ENCODE measurements at regions not wholly inside any gene's neighbourhood (a gene's known extent, or its start where the extent isn't known, plus 50 kb on each side); places are given as distances from the start of the nearest gene placed in this dataset.

GRCh38 chr2:241933179-241933911 is 63.8 kb downstream of the RTP5 start:
- TF ChIP-seq CHD2 (IDR thresholded peaks at IDR 0.05; ENCODE audit: low read length, partially characterized antibody), result no peak
- TF ChIP-seq GATA3 (IDR thresholded peaks at IDR 0.05; ENCODE audit: borderline replicate concordance), result no peak
- TF ChIP-seq MAFK (IDR thresholded peaks at IDR 0.05; ENCODE audit: partially characterized antibody), result peak; percentile 77
- CTCF ChIA-PET, result interaction anchor here (3.2 kb wide), 1 partner anchor 18 kb away, joined by 12 read pairs; no protein-coding TSS in a partner anchor
- POLR2A ChIA-PET, result no interaction called here
- FAIRE-seq, result no peak
- Histone ChIP-seq H3K4me3 (no peak overlapping the region), H3K4me2 (no peak overlapping the region), H3K4me1 (no peaks in the 10 kb centered on the region), H3K27ac (no peak overlapping the region), H3K9me3 (no peaks in the 10 kb centered on the region)
- no peak for DNase-seq (ENCODE audit: low read depth in 1 of 2, low spot score in 1 of 2)
- peak in 1 of 2 experiments; percentile 17; a peak in 2 of 6 replicates for ATAC-seq
- WGBS (ENCODE audit: missing lambda C conversion rate), result 65% methylated on average over 11 of the region's 11 CpGs

GRCh38 chr2:241935314-241935713 is 65.8 kb downstream of the RTP5 start:
- 17% methylated on average over 1 of the region's 1 CpG for WGBS (ENCODE audit: missing lambda C conversion rate)
- POLR2A ChIA-PET, result no interaction called here
- Histone ChIP-seq H3K4me2 (no peak overlapping the region), H3K27ac (no peak overlapping the region), H3K9me3 (peaks cover 7% of the 10 kb centered on the region; the same call in 1 of the 3 replicates), H3K4me3 (no peak overlapping the region), H3K4me1 (no peaks in the 10 kb centered on the region)
- ATAC-seq (peak in 1 of 2 experiments; percentile 23; a peak in 2 of 6 replicates), FAIRE-seq (no peak), DNase-seq (ENCODE audit: low read depth in 1 of 2, low spot score in 1 of 2) (peak; percentile 11 to 18)
- CTCF ChIA-PET, result interaction anchor here (3.2 kb wide), 1 partner anchor 16 kb away, joined by 12 read pairs; no protein-coding TSS in a partner anchor
- TF ChIP-seq FOSL2 (IDR thresholded peaks at IDR 0.05), result no peak
- TF ChIP-seq FOSL2 (CRISPR knock-in tag; IDR thresholded peaks at IDR 0.05), result peak; percentile 75
- TF ChIP-seq BHLHE40 (IDR thresholded peaks at IDR 0.05; ENCODE audit: low read depth, low read length), result no peak
- peak; percentile 50 for TF ChIP-seq MAFK (IDR thresholded peaks at IDR 0.05; ENCODE audit: partially characterized antibody)
- TF ChIP-seq NFE2L2 (conservative IDR thresholded peaks at IDR 0.05; ENCODE audit: low read length), result no peak
- no peak for TF ChIP-seq RAD21 (conservative IDR thresholded peaks at IDR 0.05 in 1 of 2, IDR thresholded peaks at IDR 0.05 in 1 of 2)
- no peak for TF ChIP-seq HOXA7 (CRISPR knock-in tag; IDR thresholded peaks at IDR 0.05)
- TF ChIP-seq CTCF (IDR thresholded peaks at IDR 0.05), result no peak
- no peak for TF ChIP-seq SREBF2 (IDR thresholded peaks at IDR 0.05)
- no peak for TF ChIP-seq POLR2AphosphoS2 (conservative IDR thresholded peaks at IDR 0.05; ENCODE audit: low read length)
- no peak for TF ChIP-seq CBX2 (IDR thresholded peaks at IDR 0.05; ENCODE audit: borderline replicate concordance, low read depth)

GRCh38 chr2:241935774-241936173 is 66.2 kb downstream of the RTP5 start:
- ATAC-seq, result no peak
- Histone ChIP-seq H3K4me1 (no peaks in the 10 kb centered on the region), H3K27ac (no peak overlapping the region), H3K4me3 (no peak overlapping the region), H3K9me3 (peaks cover 11% of the 10 kb centered on the region; the same call in 1 of the 3 replicates), H3K4me2 (no peak overlapping the region)
- no peak for FAIRE-seq
- 60% methylated on average over 6 of the region's 6 CpGs for WGBS (ENCODE audit: missing lambda C conversion rate)
- ChIA-PET POLR2A (no interaction called here), CTCF (interaction anchor here (0.7 kb wide), 1 partner anchor 15 kb away, joined by 3 read pairs; no protein-coding TSS in a partner anchor)
- no peak for TF ChIP-seq HMGXB4 (CRISPR knock-in tag; IDR thresholded peaks at IDR 0.05; ENCODE audit: borderline replicate concordance)
- no peak for TF ChIP-seq HOXB5 (CRISPR knock-in tag; IDR thresholded peaks at IDR 0.05)
- TF ChIP-seq RFX5 (IDR thresholded peaks at IDR 0.05), result no peak
- TF ChIP-seq KDM5A (IDR thresholded peaks at IDR 0.05), result no peak
- no peak for TF ChIP-seq HES2 (IDR thresholded peaks at IDR 0.05)
- no peak for TF ChIP-seq RAD21 (conservative IDR thresholded peaks at IDR 0.05 in 1 of 2, IDR thresholded peaks at IDR 0.05 in 1 of 2)
- TF ChIP-seq HOXB13 (CRISPR knock-in tag; IDR thresholded peaks at IDR 0.05; ENCODE audit: low read depth), result no peak
- no peak for TF ChIP-seq USF2 (IDR thresholded peaks at IDR 0.05)
- no peak for TF ChIP-seq NFE2L2 (conservative IDR thresholded peaks at IDR 0.05; ENCODE audit: low read length)
- no peak for DNase-seq (ENCODE audit: low read depth in 1 of 2, low spot score in 1 of 2)

Data from A549 (cell line).